Bronchial epithelial cell (primary cell): ENCODE measurements at regions not wholly inside any gene's neighbourhood (a gene's known extent, or its start where the extent isn't known, plus 50 kb on each side); places are given as distances from the start of the nearest gene placed in this dataset.

ENCODE experiments used
- DNase-seq: peaks from one replicate; pipeline ENCODE4 v3.0.0-alpha.2; 2010; ENCODE audit warnings: low read depth
- FAIRE-seq: peaks from 2 replicates; lab custom pipeline; 2011; peaks lifted over from hg19 to GRCh38; lab: Jason Lieb, UNC
- H3K27me3 ChIP-seq: 2 replicates; pipeline ENCODE4 v1.5.1; 2011; ENCODE audit warnings: low read length; ENCODE audit not compliant: control insufficient read depth, insufficient read depth
- H3K36me3 ChIP-seq: 2 replicates; pipeline ENCODE4 v1.5.1; 2011; ENCODE audit warnings: low read length; ENCODE audit not compliant: control insufficient read depth, insufficient read depth
- H3K4me3 ChIP-seq: 2 replicates; pipeline ENCODE4 v1.5.1; 2011; ENCODE audit warnings: mild to moderate bottlenecking, low read depth, low read length, control low read depth
- TF ChIP-seq, protein P1 (sequence below): IDR thresholded peaks from 2 replicates; pipeline ENCODE4 v1.5.1; 2011; ENCODE audit warnings: mild to moderate bottlenecking, moderate library complexity, low read length, control low read depth, inconsistent platforms; ENCODE audit not compliant: insufficient read depth, severe bottlenecking

DNA sequence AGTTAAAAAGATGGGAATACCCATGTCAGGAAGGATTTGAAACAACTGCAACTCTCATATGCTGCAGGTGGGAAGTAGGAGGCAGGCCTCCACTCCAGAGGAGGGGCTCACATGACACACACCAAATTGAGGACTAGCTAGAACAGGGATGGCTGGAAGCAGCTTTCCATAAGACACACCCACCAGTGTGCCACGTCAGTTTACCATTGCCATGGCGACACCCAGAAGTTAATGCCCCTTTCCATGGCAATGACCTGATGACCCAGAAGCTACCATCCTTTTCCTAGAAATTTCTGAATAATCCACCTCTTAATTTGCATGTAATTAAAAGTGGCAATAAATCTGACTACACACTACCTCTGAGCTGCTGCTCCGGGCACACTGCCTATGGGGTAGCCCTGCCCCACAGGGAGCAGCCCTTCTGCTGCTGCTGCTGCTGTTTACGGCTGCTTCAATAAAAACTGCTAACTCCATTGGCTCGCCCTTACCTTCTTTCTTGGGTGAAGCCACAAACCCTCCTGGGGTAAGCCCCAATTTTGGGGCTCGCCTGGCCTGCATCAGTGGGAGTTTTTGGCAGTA, 89.4 kb downstream of the RRM2 start:
- no peak for DNase-seq
- Histone ChIP-seq H3K27me3 (no peaks in the 10 kb centered on the region), H3K36me3 (no peaks in the 10 kb centered on the region), H3K4me3 (no peak overlapping the region)
- no peak for FAIRE-seq
- TF ChIP-seq, protein P1, sequence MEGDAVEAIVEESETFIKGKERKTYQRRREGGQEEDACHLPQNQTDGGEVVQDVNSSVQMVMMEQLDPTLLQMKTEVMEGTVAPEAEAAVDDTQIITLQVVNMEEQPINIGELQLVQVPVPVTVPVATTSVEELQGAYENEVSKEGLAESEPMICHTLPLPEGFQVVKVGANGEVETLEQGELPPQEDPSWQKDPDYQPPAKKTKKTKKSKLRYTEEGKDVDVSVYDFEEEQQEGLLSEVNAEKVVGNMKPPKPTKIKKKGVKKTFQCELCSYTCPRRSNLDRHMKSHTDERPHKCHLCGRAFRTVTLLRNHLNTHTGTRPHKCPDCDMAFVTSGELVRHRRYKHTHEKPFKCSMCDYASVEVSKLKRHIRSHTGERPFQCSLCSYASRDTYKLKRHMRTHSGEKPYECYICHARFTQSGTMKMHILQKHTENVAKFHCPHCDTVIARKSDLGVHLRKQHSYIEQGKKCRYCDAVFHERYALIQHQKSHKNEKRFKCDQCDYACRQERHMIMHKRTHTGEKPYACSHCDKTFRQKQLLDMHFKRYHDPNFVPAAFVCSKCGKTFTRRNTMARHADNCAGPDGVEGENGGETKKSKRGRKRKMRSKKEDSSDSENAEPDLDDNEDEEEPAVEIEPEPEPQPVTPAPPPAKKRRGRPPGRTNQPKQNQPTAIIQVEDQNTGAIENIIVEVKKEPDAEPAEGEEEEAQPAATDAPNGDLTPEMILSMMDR, result no peak

DNA sequence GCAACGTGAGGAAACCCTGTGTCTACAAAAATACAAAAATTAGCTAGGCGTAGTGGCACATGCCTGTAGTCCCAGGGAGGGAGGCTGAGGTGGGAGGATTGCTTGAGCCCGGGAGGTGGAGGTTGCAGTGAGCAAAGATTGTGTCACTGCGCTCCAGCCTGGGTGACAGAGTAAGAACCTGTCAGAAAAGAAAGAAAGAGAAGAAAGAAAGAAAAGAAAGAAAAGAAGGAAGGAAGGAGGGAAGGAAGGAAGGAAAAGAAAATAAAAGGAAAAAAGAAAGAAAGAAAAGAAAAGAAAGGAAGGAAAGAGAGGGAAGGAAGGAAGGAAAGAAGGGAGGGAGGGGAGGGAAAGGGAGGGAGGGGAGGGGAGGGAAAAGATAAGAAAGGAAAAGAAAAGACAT, 89.9 kb upstream of the HPCAL1 start:
- no peaks in the 10 kb centered on the region for H3K36me3 ChIP-seq
- TF ChIP-seq, protein P1, result no peak
- no peak overlapping the region for H3K4me3 ChIP-seq
- no peak for FAIRE-seq
- no peaks in the 10 kb centered on the region for H3K27me3 ChIP-seq
- no peak for DNase-seq

DNA sequence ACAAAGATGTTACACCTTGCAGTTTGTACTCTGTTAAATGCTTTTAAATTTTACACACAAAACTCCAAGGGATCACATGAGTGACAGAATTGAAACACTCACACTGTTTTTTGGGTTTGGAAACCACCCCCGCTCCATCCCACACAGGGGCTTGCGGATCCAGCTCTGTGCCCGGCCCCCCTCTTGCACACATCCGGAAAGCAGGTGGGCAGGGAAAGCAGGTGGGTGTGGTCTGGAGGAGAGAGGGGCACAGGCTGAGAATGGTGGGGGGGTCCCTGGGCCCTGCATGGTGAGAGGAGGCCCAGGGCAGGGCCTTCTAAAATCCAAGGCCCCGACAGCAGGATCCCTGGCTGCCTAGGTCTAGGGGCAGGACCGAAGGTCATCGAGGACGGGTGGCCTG, 88.5 kb upstream of the HPCAL1 start:
- H3K27me3 ChIP-seq, result no peaks in the 10 kb centered on the region
- TF ChIP-seq, protein P1, result no peak
- no peaks in the 10 kb centered on the region for H3K36me3 ChIP-seq
- no peak for FAIRE-seq
- no peak overlapping the region for H3K4me3 ChIP-seq
- no peak for DNase-seq

DNA sequence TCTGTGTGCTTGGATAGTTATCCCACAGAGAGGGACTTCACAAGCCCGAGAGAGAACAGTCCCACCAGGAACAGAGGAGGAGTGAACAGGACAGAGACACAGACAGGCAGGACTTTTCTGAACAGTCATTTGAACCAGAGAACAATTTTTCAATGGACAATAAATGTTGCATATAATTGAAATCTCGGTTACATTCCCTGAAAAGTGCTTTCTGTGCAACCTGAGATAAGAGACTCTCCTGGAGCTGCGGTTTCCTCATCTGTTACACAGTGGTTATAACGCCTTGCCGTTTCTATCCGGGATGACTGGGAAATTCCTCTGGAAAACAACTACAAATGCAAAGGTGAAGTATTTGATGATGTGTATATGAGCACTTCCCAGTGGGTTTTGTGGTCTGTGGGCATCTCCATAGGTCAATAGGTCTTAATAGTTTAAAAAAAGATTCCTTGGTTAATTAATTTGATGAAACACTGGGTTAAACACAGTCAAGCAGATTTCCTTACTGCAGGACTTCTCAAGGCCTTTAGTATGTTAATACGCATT, 87.2 kb upstream of the HPCAL1 start:
- Histone ChIP-seq H3K4me3 (no peak overlapping the region), H3K36me3 (no peaks in the 10 kb centered on the region), H3K27me3 (no peaks in the 10 kb centered on the region)
- DNase-seq (no peak), FAIRE-seq (no peak)
- TF ChIP-seq, protein P1, result no peak

DNA sequence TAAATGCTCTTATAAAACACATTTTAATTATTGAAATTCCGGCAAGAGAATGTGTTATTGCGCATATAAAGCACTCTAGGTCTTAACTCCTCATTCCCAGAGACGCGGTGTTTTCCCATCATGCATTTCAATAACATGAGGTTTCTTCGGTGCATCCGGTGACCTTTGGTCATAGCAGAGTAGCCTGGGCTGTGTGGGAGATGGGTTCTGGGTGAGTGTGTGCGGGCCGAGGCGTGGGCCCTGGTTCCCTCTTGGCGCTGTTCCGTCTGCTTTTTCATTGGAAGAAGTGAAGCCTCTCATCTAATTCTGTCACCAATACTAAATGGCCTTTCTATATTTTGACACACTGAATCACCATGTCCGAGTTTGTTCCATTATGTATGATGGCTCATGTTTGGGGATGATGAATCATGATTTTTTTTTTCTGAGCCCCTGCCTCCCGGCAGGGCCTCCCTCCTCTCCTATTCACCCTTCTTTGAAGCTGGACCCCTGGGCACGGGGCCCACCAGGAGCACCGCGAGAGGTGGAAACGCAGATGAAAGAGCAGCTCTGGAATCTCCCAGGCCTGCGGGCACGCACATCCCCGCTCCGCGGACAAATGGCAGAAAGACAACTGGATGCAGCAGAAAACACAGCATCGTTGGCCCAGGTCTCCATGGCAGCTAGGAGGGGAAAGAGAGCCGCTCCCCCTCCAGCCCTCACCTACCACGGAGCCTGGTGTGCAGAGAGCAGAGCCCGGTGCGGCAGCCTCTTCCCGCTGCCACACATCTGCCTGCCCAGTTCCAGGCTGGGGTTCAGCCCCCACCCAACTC, 85.8 kb upstream of the HPCAL1 start:
- TF ChIP-seq, protein P1, result no peak
- DNase-seq (no peak), FAIRE-seq (no peak)
- no peaks in the 10 kb centered on the region for H3K36me3 ChIP-seq
- no peaks in the 10 kb centered on the region for H3K27me3 ChIP-seq
- H3K4me3 ChIP-seq, result no peak overlapping the region
